HepG2 (cell line): ENCODE measurements at regions not wholly inside any gene's neighbourhood (a gene's known extent, or its start where the extent isn't known, plus 50 kb on each side); places are given as distances from the start of the nearest gene placed in this dataset.

ENCODE experiments used
- ARID2 ChIP-seq: sonication (generic); formaldehyde crosslinking; IDR thresholded peaks from 2 replicates; pipeline ENCODE4 v1.8.1; 2022; ENCODE audit warnings: mild to moderate bottlenecking, missing genetic modification reagents, borderline replicate concordance
- HNF4A ChIP-seq: sonication (generic); formaldehyde crosslinking; IDR thresholded peaks from 2 replicates; pipeline ENCODE4 v1.4.0; 2020; ENCODE audit warnings: missing genetic modification reagents
- HOXA3 ChIP-seq: sonication (generic); formaldehyde crosslinking; IDR thresholded peaks from 2 replicates; pipeline ENCODE4 v1.5.0; 2020; ENCODE audit warnings: missing genetic modification reagents
- ISL2 ChIP-seq: sonication (generic); formaldehyde crosslinking; IDR thresholded peaks from 2 replicates; pipeline ENCODE4 v1.5.0; 2020; ENCODE audit warnings: missing genetic modification reagents
- LCORL ChIP-seq, 2 experiments: fragments of 450-650 bp in 1 of 2; sonication (generic) in 1 of 2; formaldehyde crosslinking in 1 of 2; IDR thresholded peaks; 2 replicates each; pipeline versions ENCODE4 v1.5.0 to v1.6.1; 2017 to 2020; ENCODE audit warnings: antibody characterized with exemption in 1 of 2, missing genetic modification reagents in 1 of 2
- PAXIP1 ChIP-seq: sonication (generic); formaldehyde crosslinking; conservative IDR thresholded peaks from 2 replicates; pipeline ENCODE4 v1.4.0; 2020; ENCODE audit warnings: mild to moderate bottlenecking, missing genetic modification reagents, moderate library complexity
- PCBP1 ChIP-seq: fragments of 200-400 bp; formaldehyde crosslinking; IDR thresholded peaks from 2 replicates; pipeline ENCODE4 v1.6.1; 2017; ENCODE audit warnings: mild to moderate bottlenecking, low read depth, low read length, borderline replicate concordance
- PHF5A ChIP-seq: IDR thresholded peaks from one replicate; pipeline ENCODE4 v1.6.1; 2018; ENCODE audit warnings: low read depth, missing genetic modification reagents; ENCODE audit not compliant: unreplicated experiment
- SALL1 ChIP-seq: sonication (generic); formaldehyde crosslinking; IDR thresholded peaks from 2 replicates; pipeline ENCODE4 v1.8.0; 2022; ENCODE audit warnings: mild to moderate bottlenecking, missing genetic modification reagents
- TBP ChIP-seq: sonication (generic); formaldehyde crosslinking; IDR thresholded peaks from 2 replicates; pipeline ENCODE4 v1.5.0; 2020; ENCODE audit warnings: missing genetic modification reagents
- YEATS4 ChIP-seq: sonication (generic); formaldehyde crosslinking; IDR thresholded peaks from 2 replicates; pipeline ENCODE4 v1.4.0; 2020; ENCODE audit warnings: missing genetic modification reagents, borderline replicate concordance
- ZNF264 ChIP-seq: sonication (generic); formaldehyde crosslinking; IDR thresholded peaks from 2 replicates; pipeline ENCODE4 v1.4.0; 2020; ENCODE audit warnings: missing genetic modification reagents
- ZNF280D ChIP-seq: sonication (generic); formaldehyde crosslinking; IDR thresholded peaks from 2 replicates; pipeline ENCODE4 v1.5.1; 2020; ENCODE audit warnings: mild to moderate bottlenecking, missing genetic modification reagents
- ZNF567 ChIP-seq: sonication (generic); formaldehyde crosslinking; IDR thresholded peaks from 2 replicates; pipeline ENCODE4 v1.8.1; 2023; ENCODE audit warnings: mild to moderate bottlenecking, missing genetic modification reagents, borderline replicate concordance
- TF ChIP-seq, protein P1 (sequence below): sonication (generic); formaldehyde crosslinking; IDR thresholded peaks from 2 replicates; pipeline ENCODE4 v1.4.0; 2020; ENCODE audit warnings: missing genetic modification reagents; ENCODE audit errors: not compliant biosample characterization
- TF ChIP-seq, protein P2 (sequence below): sonication (generic); formaldehyde crosslinking; IDR thresholded peaks from 2 replicates; pipeline ENCODE4 v1.5.1; 2020; ENCODE audit warnings: mild to moderate bottlenecking, missing genetic modification reagents, borderline replicate concordance

- TF ChIP-seq PAXIP1 (CRISPR knock-in tag): peak; percentile 50; the same call in 1 of the 2 replicates
- no peak for TF ChIP-seq ZNF567 (CRISPR knock-in tag)
- peak; percentile 60 for TF ChIP-seq HNF4A
- no peak for TF ChIP-seq ARID2 (CRISPR knock-in tag)
- 0 out of 2 replicates have a peak, but pooled peaks have one; percentile 56 for TF ChIP-seq YEATS4 (CRISPR knock-in tag)
- TF ChIP-seq, protein P1, sequence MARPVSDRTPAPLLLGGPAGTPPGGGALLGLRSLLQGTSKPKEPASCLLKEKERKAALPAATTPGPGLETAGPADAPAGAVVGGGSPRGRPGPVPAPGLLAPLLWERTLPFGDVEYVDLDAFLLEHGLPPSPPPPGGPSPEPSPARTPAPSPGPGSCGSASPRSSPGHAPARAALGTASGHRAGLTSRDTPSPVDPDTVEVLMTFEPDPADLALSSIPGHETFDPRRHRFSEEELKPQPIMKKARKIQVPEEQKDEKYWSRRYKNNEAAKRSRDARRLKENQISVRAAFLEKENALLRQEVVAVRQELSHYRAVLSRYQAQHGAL (CRISPR knock-in tag): no peak
- no peak for TF ChIP-seq PCBP1
- no peak for TF ChIP-seq ZNF280D
- 0 out of 2 replicates have a peak, but pooled peaks have one; percentile 36 for TF ChIP-seq HOXA3 (CRISPR knock-in tag)
- TF ChIP-seq ISL2 (CRISPR knock-in tag): 0 out of 2 replicates have a peak, but pooled peaks have one; percentile 48
- TF ChIP-seq ZNF264: 0 out of 2 replicates have a peak, but pooled peaks have one; percentile 56
- TF ChIP-seq SALL1: peak; percentile 36; the same call in 1 of the 2 replicates
- no peak for TF ChIP-seq PHF5A (CRISPR knock-in tag)
- 0 out of 2 replicates have a peak, but pooled peaks have one; percentile 54 for TF ChIP-seq TBP (CRISPR knock-in tag)
- TF ChIP-seq LCORL (IDR thresholded peaks at IDR 0.05): no peak
- peak; percentile 7; the same call in 1 of the 2 replicates for TF ChIP-seq LCORL (CRISPR knock-in tag; IDR thresholded peaks at IDR 0.05)
- TF ChIP-seq, protein P2, sequence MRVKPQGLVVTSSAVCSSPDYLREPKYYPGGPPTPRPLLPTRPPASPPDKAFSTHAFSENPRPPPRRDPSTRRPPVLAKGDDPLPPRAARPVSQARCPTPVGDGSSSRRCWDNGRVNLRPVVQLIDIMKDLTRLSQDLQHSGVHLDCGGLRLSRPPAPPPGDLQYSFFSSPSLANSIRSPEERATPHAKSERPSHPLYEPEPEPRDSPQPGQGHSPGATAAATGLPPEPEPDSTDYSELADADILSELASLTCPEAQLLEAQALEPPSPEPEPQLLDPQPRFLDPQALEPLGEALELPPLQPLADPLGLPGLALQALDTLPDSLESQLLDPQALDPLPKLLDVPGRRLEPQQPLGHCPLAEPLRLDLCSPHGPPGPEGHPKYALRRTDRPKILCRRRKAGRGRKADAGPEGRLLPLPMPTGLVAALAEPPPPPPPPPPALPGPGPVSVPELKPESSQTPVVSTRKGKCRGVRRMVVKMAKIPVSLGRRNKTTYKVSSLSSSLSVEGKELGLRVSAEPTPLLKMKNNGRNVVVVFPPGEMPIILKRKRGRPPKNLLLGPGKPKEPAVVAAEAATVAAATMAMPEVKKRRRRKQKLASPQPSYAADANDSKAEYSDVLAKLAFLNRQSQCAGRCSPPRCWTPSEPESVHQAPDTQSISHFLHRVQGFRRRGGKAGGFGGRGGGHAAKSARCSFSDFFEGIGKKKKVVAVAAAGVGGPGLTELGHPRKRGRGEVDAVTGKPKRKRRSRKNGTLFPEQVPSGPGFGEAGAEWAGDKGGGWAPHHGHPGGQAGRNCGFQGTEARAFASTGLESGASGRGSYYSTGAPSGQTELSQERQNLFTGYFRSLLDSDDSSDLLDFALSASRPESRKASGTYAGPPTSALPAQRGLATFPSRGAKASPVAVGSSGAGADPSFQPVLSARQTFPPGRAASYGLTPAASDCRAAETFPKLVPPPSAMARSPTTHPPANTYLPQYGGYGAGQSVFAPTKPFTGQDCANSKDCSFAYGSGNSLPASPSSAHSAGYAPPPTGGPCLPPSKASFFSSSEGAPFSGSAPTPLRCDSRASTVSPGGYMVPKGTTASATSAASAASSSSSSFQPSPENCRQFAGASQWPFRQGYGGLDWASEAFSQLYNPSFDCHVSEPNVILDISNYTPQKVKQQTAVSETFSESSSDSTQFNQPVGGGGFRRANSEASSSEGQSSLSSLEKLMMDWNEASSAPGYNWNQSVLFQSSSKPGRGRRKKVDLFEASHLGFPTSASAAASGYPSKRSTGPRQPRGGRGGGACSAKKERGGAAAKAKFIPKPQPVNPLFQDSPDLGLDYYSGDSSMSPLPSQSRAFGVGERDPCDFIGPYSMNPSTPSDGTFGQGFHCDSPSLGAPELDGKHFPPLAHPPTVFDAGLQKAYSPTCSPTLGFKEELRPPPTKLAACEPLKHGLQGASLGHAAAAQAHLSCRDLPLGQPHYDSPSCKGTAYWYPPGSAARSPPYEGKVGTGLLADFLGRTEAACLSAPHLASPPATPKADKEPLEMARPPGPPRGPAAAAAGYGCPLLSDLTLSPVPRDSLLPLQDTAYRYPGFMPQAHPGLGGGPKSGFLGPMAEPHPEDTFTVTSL (CRISPR knock-in tag): peak; percentile 25; the same call in 1 of the 2 replicates
These were observed 537.7 kb upstream of the ID2 start (continued) for GRCh38 chr2:8144131-8144631.
